HEK293T (cell line): ENCODE measurements at regions not wholly inside any gene's neighbourhood (a gene's known extent, or its start where the extent isn't known, plus 50 kb on each side); places are given as distances from the start of the nearest gene placed in this dataset.
"Not testable (repeated sequence)": the region's sequence is repeated elsewhere in the genome, so short reads cannot be mapped to it uniquely, and the experiment has no call there.

Experiments
- BHLHE40 ChIP-seq: fragments of 450-650 bp; IDR thresholded peaks from 2 replicates; pipeline ENCODE4 v1.6.1; 2016; ENCODE audit warnings: mild to moderate bottlenecking, moderate library complexity, borderline replicate concordance
- CTBP1 ChIP-seq: fragments of 450-650 bp; IDR thresholded peaks from 2 replicates; pipeline ENCODE4 v1.6.1; 2016; ENCODE audit warnings: borderline replicate concordance
- FOXA1 ChIP-seq: fragments of 450-650 bp; IDR thresholded peaks from 2 replicates; pipeline ENCODE4 v1.6.1; 2016; ENCODE audit warnings: mild to moderate bottlenecking
- FOXK2 ChIP-seq: fragments of 450-650 bp; IDR thresholded peaks from 2 replicates; pipeline ENCODE4 v1.6.1; 2016; ENCODE audit warnings: mild to moderate bottlenecking
- FOXM1 ChIP-seq: fragments of 450-650 bp; IDR thresholded peaks from 2 replicates; pipeline ENCODE4 v1.6.1; 2017; ENCODE audit warnings: mild to moderate bottlenecking, borderline replicate concordance
- HDGF ChIP-seq: fragments of 450-650 bp; IDR thresholded peaks from 2 replicates; pipeline ENCODE4 v1.6.1; 2017; ENCODE audit warnings: antibody characterized with exemption, borderline replicate concordance
- L3MBTL2 ChIP-seq: fragments of 450-650 bp; conservative IDR thresholded peaks from 2 replicates; pipeline ENCODE4 v1.6.1; 2016; ENCODE audit warnings: mild to moderate bottlenecking
- LEF1 ChIP-seq: fragments of 450-650 bp; IDR thresholded peaks from 2 replicates; pipeline ENCODE4 v1.6.1; 2017; ENCODE audit warnings: mild to moderate bottlenecking, borderline replicate concordance
- NFRKB ChIP-seq: fragments of 450-650 bp; IDR thresholded peaks from 2 replicates; pipeline ENCODE4 v1.6.1; 2016; ENCODE audit warnings: mild to moderate bottlenecking, moderate library complexity
- SP1 ChIP-seq: fragments of 450-650 bp; IDR thresholded peaks from 2 replicates; pipeline ENCODE4 v1.6.1; 2017
- SUZ12 ChIP-seq: fragments of 450-650 bp; IDR thresholded peaks from 2 replicates; pipeline ENCODE4 v1.6.1; 2016; ENCODE audit warnings: mild to moderate bottlenecking
- TARDBP ChIP-seq: fragments of 450-650 bp; IDR thresholded peaks from 2 replicates; pipeline ENCODE4 v1.6.1; 2016
- ZNF384 ChIP-seq: fragments of 450-650 bp; IDR thresholded peaks from 2 replicates; pipeline ENCODE4 v1.6.1; 2016

DNA sequence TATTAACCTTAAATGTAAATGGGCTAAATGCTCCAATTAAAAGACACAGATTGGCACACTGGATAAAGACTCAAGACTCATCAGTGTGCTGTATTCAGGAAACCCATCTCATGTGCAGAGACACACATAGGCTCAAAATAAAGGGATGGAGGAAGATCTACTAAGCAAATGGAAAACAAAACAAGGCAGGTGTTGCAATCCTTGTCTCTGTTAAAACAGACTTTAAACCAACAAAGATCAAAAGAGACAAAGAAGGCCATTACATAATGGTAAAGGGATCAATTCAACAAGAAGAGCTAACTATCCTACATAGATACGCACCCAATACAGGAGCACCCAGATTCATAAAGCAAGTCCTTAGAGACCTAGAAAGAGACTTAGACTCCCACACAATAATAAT, 80.1 kb upstream of the NPSR1 start:
- not testable (repeated sequence) for TF ChIP-seq TARDBP, SP1, NFRKB, BHLHE40, LEF1, FOXA1, ZNF384, SUZ12, L3MBTL2, HDGF, FOXK2, CTBP1, FOXM1
